ENCODE measurements at regions not wholly inside any gene's neighbourhood (a gene's known extent, or its start where the extent isn't known, plus 50 kb on each side); places are given as distances from the start of the nearest gene placed in this dataset.

DNA sequence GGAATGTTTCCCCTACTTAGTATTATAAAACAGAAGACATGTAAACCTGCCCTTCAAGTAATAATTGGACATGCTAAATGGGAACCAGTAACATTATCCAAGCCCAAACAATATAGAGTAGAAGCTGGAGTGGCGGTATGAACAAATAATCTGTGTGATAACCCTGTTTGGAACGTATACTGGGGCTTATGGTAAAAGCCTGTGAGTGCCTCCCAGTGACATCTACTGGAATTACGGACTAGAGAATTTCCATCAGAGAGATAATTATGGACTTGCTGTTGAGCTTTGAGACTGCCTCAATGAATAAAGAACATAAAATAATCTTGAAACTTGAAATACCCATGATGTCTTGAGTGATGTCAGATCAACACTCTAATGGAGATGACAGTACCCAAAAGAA lies 406.3 kb upstream of the GRIA3 start:
- no peak for TF ChIP-seq ATF2 (tag by site-specific recombination; IDR thresholded peaks at IDR 0.05; ENCODE audit: low read depth)
- no peak for TF ChIP-seq RBAK (tag by site-specific recombination; IDR thresholded peaks at IDR 0.05)
- no peak for TF ChIP-seq PATZ1 (tag by site-specific recombination; IDR thresholded peaks at IDR 0.05)
- no peak for TF ChIP-seq SP3 (tag by site-specific recombination; IDR thresholded peaks at IDR 0.05)
- TF ChIP-seq CTCF (tag by site-specific recombination; IDR thresholded peaks at IDR 0.05): no peak
- TF ChIP-seq SP2 (tag by site-specific recombination; IDR thresholded peaks at IDR 0.05): no peak
- TF ChIP-seq, protein P1, sequence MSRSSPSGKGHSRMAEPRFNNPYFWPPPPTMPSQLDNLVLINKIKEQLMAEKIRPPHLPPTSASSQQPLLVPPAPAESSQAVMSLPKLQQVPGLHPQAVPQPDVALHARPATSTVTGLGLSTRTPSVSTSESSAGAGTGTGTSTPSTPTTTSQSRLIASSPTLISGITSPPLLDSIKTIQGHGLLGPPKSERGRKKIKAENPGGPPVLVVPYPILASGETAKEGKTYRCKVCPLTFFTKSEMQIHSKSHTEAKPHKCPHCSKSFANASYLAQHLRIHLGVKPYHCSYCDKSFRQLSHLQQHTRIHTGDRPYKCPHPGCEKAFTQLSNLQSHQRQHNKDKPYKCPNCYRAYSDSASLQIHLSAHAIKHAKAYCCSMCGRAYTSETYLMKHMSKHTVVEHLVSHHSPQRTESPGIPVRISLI (tag by site-specific recombination; IDR thresholded peaks at IDR 0.05): no peak
- no peak for TF ChIP-seq ZNF211 (tag by site-specific recombination; IDR thresholded peaks at IDR 0.05; ENCODE audit: low read depth)
